Breast epithelium (tissue), 3 donors: ENCODE measurements at regions not wholly inside any gene's neighbourhood (a gene's known extent, or its start where the extent isn't known, plus 50 kb on each side); places are given as distances from the start of the nearest gene placed in this dataset.

Source experiments
- CTCF ChIP-seq, 3 donors: fragments of 450-650 bp; IDR thresholded peaks; one replicate each; pipeline ENCODE4 v1.5.1; 2016 to 2017; ENCODE audit warnings: antibody characterized with exemption in 3 of 3, mild to moderate bottlenecking in 3 of 3, moderate library complexity in 3 of 3
- POLR2A ChIP-seq: fragments of 450-650 bp; IDR thresholded peaks from one replicate; pipeline ENCODE4 v1.6.1; 2016; ENCODE audit warnings: antibody characterized with exemption, mild to moderate bottlenecking, moderate library complexity
- POLR2AphosphoS5 ChIP-seq, 3 donors: sonication (generic); formaldehyde crosslinking; IDR thresholded peaks; one replicate each; pipeline ENCODE4 v1.6.1; 2017; ENCODE audit warnings: antibody characterized with exemption in 3 of 3

GRCh38 chr14:105602243-105602750, 75.9 kb downstream of the TMEM121 start:
- TF ChIP-seq CTCF (IDR thresholded peaks at IDR 0.05): no peak
- TF ChIP-seq POLR2A: no peak
- TF ChIP-seq POLR2AphosphoS5 (IDR thresholded peaks at IDR 0.05): no peak
